IMR-90 (cell line): ENCODE measurements at regions not wholly inside any gene's neighbourhood (a gene's known extent, or its start where the extent isn't known, plus 50 kb on each side); places are given as distances from the start of the nearest gene placed in this dataset.

Source experiments
- ATAC-seq: fragments of 200-7000 bp; cut with Tn5 transposase; 2 replicates; pipeline ENCODE4 v1.9.1; 2020; ENCODE audit warnings: low read depth, mild to moderate bottlenecking, moderate library complexity
- BruUV-seq: library from RNA; stranded (reverse); fragments of 400-500 nt; replicated peaks from 2 replicates; lab custom pipeline; 2021; lab: Mats Ljungman, UMichigan
- CTCF ChIA-PET: fragments of 300-600 bp; formaldehyde crosslinking; extraction: SDS; loops from one replicate; lab custom pipeline; 2021; ENCODE audit warnings: antibody characterized with exemption; lab: Yijun Ruan, JAX
- POLR2A ChIA-PET: fragments of 300-600 bp; sonication (Branson Sonifier 250); formaldehyde crosslinking; loops from one replicate; lab custom pipeline; 2022; ENCODE audit warnings: antibody characterized with exemption; ENCODE audit not compliant: unreplicated experiment; lab: Charles Lee
- DNase-seq: peaks from one replicate; pipeline ENCODE4 v3.0.0; 2013
- H2AFZ ChIP-seq: replicated peaks from 2 replicates; pipeline ENCODE3; 2013; ENCODE audit warnings: low read length, mild to moderate bottlenecking; ENCODE audit not compliant: poor library complexity
- H2AK5ac ChIP-seq: 2 replicates; pipeline ENCODE4 v1.6.1; 2013; ENCODE audit warnings: low read depth, low read length, inconsistent platforms
- H2AK9ac ChIP-seq: replicated peaks from 2 replicates; pipeline ENCODE3; 2013; ENCODE audit warnings: mild to moderate bottlenecking, low read depth, low read length, moderate library complexity; ENCODE audit not compliant: poor library complexity
- H2BK120ac ChIP-seq: 2 replicates; pipeline ENCODE4 v1.6.1; 2013; ENCODE audit warnings: low read depth, low read length, inconsistent platforms
- H2BK15ac ChIP-seq: 3 replicates; pipeline ENCODE4 v1.6.1; 2013; ENCODE audit warnings: low read depth, low read length, inconsistent platforms
- H2BK20ac ChIP-seq: 2 replicates; pipeline ENCODE4 v1.6.1; 2013; ENCODE audit warnings: low read depth, mild to moderate bottlenecking, inconsistent platforms, low read length, moderate library complexity
- H2BK5ac ChIP-seq: 2 replicates; pipeline ENCODE4 v1.6.1; 2013; ENCODE audit warnings: mild to moderate bottlenecking, low read depth, low read length, inconsistent platforms; ENCODE audit not compliant: poor library complexity, severe bottlenecking
- H3K14ac ChIP-seq: replicated peaks from 2 replicates; pipeline ENCODE4 v1.6.1; 2013; ENCODE audit warnings: low read depth, low read length, inconsistent platforms
- H3K18ac ChIP-seq: 2 replicates; pipeline ENCODE4 v1.6.1; 2013; ENCODE audit warnings: low read depth, low read length, control low read depth
- H3K23ac ChIP-seq: 2 replicates; pipeline ENCODE4 v1.6.1; 2013; ENCODE audit warnings: low read depth, low read length, inconsistent platforms
- H3K27ac ChIP-seq: 2 replicates; pipeline ENCODE4 v1.5.1; 2013; ENCODE audit warnings: mild to moderate bottlenecking, control low read depth, low read length; ENCODE audit not compliant: insufficient read depth
- H3K27me3 ChIP-seq: 2 replicates; pipeline ENCODE4 v1.6.1; 2013; ENCODE audit warnings: low read length; ENCODE audit not compliant: control insufficient read depth, insufficient read depth
- H3K36me3 ChIP-seq: 2 replicates; pipeline ENCODE4 v1.6.1; 2013; ENCODE audit warnings: low read length, mixed read lengths; ENCODE audit not compliant: control insufficient read depth, insufficient read depth
- H3K4ac ChIP-seq: 2 replicates; pipeline ENCODE4 v1.6.1; 2013; ENCODE audit warnings: low read depth, low read length, inconsistent platforms
- H3K4me1 ChIP-seq: 2 replicates; pipeline ENCODE4 v1.6.1; 2013; ENCODE audit warnings: low read length, mixed read lengths; ENCODE audit not compliant: control insufficient read depth, insufficient read depth
- H3K4me2 ChIP-seq: 2 replicates; pipeline ENCODE4 v1.6.1; 2013; ENCODE audit warnings: low read depth, mild to moderate bottlenecking, control low read depth, low read length, moderate library complexity
- H3K4me3 ChIP-seq: 2 replicates; pipeline ENCODE4 v1.5.1; 2013; ENCODE audit warnings: low read depth, mild to moderate bottlenecking, control low read depth, low read length, moderate library complexity; ENCODE audit not compliant: insufficient read depth
- H3K56ac ChIP-seq: 2 replicates; pipeline ENCODE4 v1.6.1; 2013; ENCODE audit warnings: low read length, inconsistent platforms; ENCODE audit not compliant: insufficient read depth; ENCODE audit errors: extremely low read depth
- H3K79me1 ChIP-seq, 2 experiments: 2 replicates each; pipeline ENCODE4 v1.6.1; 2013; ENCODE audit warnings: low read length in 2 of 2, inconsistent platforms in 1 of 2, low read depth in 1 of 2
- H3K9ac ChIP-seq: 2 replicates; pipeline ENCODE4 v1.6.1; 2013; ENCODE audit warnings: low read depth, low read length, control low read depth
- H3K9me1 ChIP-seq: 2 replicates; pipeline ENCODE4 v1.6.1; 2013; ENCODE audit warnings: low read length, inconsistent platforms; ENCODE audit not compliant: insufficient read depth
- H3K9me3 ChIP-seq: 2 replicates; pipeline ENCODE4 v1.6.1; 2013; ENCODE audit warnings: low read length; ENCODE audit not compliant: control insufficient read depth, insufficient read depth
- H4K20me1 ChIP-seq: 2 replicates; pipeline ENCODE4 v1.6.1; 2013; ENCODE audit warnings: low read length, inconsistent platforms; ENCODE audit not compliant: insufficient read depth
- H4K5ac ChIP-seq: 2 replicates; pipeline ENCODE4 v1.6.1; 2013; ENCODE audit warnings: mild to moderate bottlenecking, low read depth, low read length, control low read depth
- H4K8ac ChIP-seq, 2 experiments: 2 replicates each; pipeline ENCODE4 v1.6.1; 2013; ENCODE audit warnings: low read depth in 2 of 2, low read length in 2 of 2, control low read depth in 1 of 2, inconsistent platforms in 1 of 2
- H4K91ac ChIP-seq: 2 replicates; pipeline ENCODE4 v1.6.1; 2013; ENCODE audit warnings: low read depth, low read length, inconsistent platforms; ENCODE audit not compliant: insufficient read depth
- BHLHE40 ChIP-seq: fragments of 150-350 bp; IDR thresholded peaks from 2 replicates; pipeline ENCODE4 v1.6.1; 2016; ENCODE audit warnings: mild to moderate bottlenecking, low read depth, low read length
- CEBPB ChIP-seq: IDR thresholded peaks from 2 replicates; pipeline ENCODE4 v1.6.1; 2012; ENCODE audit warnings: low read depth, low read length, improper control_type of control experiment
- CHD1 ChIP-seq: IDR thresholded peaks from 2 replicates; pipeline ENCODE4 v1.6.1; 2012; ENCODE audit warnings: low read depth, low read length, improper control_type of control experiment
- ELK1 ChIP-seq: fragments of 150-350 bp; IDR thresholded peaks from 2 replicates; pipeline ENCODE4 v1.6.1; 2016; ENCODE audit warnings: low read depth, mild to moderate bottlenecking, low read length, moderate library complexity, borderline replicate concordance
- FOS ChIP-seq: fragments of 150-350 bp; IDR thresholded peaks from 2 replicates; pipeline ENCODE4 v1.6.1; 2016; ENCODE audit warnings: low read depth, low read length
- MAFK ChIP-seq: IDR thresholded peaks from 2 replicates; pipeline ENCODE4 v1.6.1; 2012; ENCODE audit warnings: low read depth, low read length, improper control_type of control experiment
- MAZ ChIP-seq: IDR thresholded peaks from 2 replicates; pipeline ENCODE4 v1.6.1; 2012; ENCODE audit warnings: low read depth, mild to moderate bottlenecking, low read length, improper control_type of control experiment, moderate library complexity, borderline replicate concordance
- MXI1 ChIP-seq: IDR thresholded peaks from 2 replicates; pipeline ENCODE4 v1.6.1; 2012; ENCODE audit warnings: low read depth, mild to moderate bottlenecking, low read length, moderate library complexity, borderline replicate concordance
- NFE2L2 ChIP-seq: fragments of 150-350 bp; IDR thresholded peaks from 2 replicates; pipeline ENCODE4 v1.6.1; 2016; ENCODE audit warnings: low read depth, mild to moderate bottlenecking, low read length
- POLR2A ChIP-seq: IDR thresholded peaks from 2 replicates; pipeline ENCODE4 v1.6.1; 2012; ENCODE audit warnings: mild to moderate bottlenecking, low read depth, low read length
- RAD21 ChIP-seq: IDR thresholded peaks from 2 replicates; pipeline ENCODE4 v1.6.1; 2012; ENCODE audit warnings: low read length, improper control_type of control experiment
- RCOR1 ChIP-seq: IDR thresholded peaks from 2 replicates; pipeline ENCODE4 v1.6.1; 2012; ENCODE audit warnings: mild to moderate bottlenecking, low read length, improper control_type of control experiment; ENCODE audit not compliant: insufficient replicate concordance
- RFX5 ChIP-seq: IDR thresholded peaks from 2 replicates; pipeline ENCODE4 v1.8.0; 2012; ENCODE audit warnings: low read depth, mild to moderate bottlenecking, low read length, moderate library complexity
- SMC3 ChIP-seq: fragments of 150-350 bp; IDR thresholded peaks from 2 replicates; pipeline ENCODE4 v1.6.1; 2016; ENCODE audit warnings: low read depth, mild to moderate bottlenecking, antibody characterized with exemption, low read length, moderate library complexity
- USF2 ChIP-seq: fragments of 150-350 bp; IDR thresholded peaks from 2 replicates; pipeline ENCODE4 v1.6.1; 2017; ENCODE audit warnings: mild to moderate bottlenecking, antibody characterized with exemption, low read length, low read depth
- WGBS, 2 experiments: methylation state at CpG; one replicate each; pipeline versions ENCODE4 v1.1.5 to v1.1.7; 2013; ENCODE audit warnings: missing lambda C conversion rate in 2 of 2; ENCODE audit not compliant: insufficient read length in 1 of 2; ENCODE audit errors: extremely low coverage in 2 of 2; 5-methylcytosine and 5-hydroxymethylcytosine counted together
- dilution Hi-C: fragments of 300-500 bp; cut with HindIII; formaldehyde crosslinking; loops from one replicate; pipeline ENCODE4 v1.14.3; 2018; ENCODE audit warnings: low sequenced_read_pairs; ENCODE audit not compliant: unreplicated experiment
- in situ Hi-C: fragments of 300-500 bp; cut with MboI; formaldehyde crosslinking; loops from 3 replicates; pipeline ENCODE4 v1.14.3; 2019; ENCODE audit warnings: low sequenced_read_pairs, inconsistent platforms, mixed read lengths
- intact Hi-C: fragments of 100-400 bp; cut with micrococcal nuclease; formaldehyde crosslinking; loops from 2 replicates; pipeline ENCODE4 v1.10.0; 2022
- TF ChIP-seq, protein P1 (sequence below): conservative IDR thresholded peaks from 2 replicates; pipeline ENCODE4 v1.5.1; 2012; ENCODE audit warnings: mild to moderate bottlenecking, low read depth, low read length, improper control_type of control experiment

DNA sequence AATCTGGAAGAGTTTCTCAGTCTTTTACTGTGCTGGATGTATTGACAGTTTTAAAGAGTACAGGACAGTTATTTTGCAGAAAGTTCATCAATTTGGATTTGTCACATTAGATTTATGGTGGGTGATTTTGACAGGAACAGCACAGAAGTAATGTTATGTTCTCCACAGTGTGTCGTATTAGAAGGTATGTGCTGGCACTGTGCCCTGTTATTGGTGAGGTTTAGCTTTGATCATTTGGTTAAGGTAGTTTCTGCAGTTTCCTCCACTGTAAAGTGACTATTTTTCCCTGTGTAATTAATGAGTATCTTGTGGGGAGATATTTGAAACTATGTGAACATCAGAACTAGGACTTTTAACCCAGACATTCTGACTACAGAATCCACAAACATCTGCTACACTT lies 308.5 kb upstream of the TBX3 start:
- Histone ChIP-seq H3K79me1 (no peaks in the 10 kb centered on the region), H3K56ac (no peak overlapping the region), H2AFZ (no peak overlapping the region), H3K9ac (no peak overlapping the region), H4K5ac (no peak overlapping the region), H4K20me1 (no peaks in the 10 kb centered on the region), H3K14ac (no peak overlapping the region), H2AK5ac (no peak overlapping the region), H2BK15ac (no peak overlapping the region; the same call in 2 of the 3 replicates), H3K4me3 (no peak overlapping the region), H3K4me1 (peaks cover 2% of the 10 kb centered on the region; the same call in 1 of the 2 replicates), H3K9me3 (peaks cover 9% of the 10 kb centered on the region), H3K9me1 (no peaks in the 10 kb centered on the region), H3K27me3 (no peaks in the 10 kb centered on the region), H4K91ac (no peak overlapping the region), H3K23ac (peak overlapping the region; percentile 74; the same call in 1 of the 2 replicates), H3K4me2 (no peak overlapping the region), H2AK9ac (no peak overlapping the region), H2BK5ac (no peak overlapping the region), H3K36me3 (no peaks in the 10 kb centered on the region), H3K27ac (no peak overlapping the region), H2BK120ac (no peak overlapping the region), H2BK20ac (no peak overlapping the region), H3K4ac (no peak overlapping the region), H4K8ac (no peak overlapping the region), H3K18ac (no peak overlapping the region)
- BruUV-seq = no TSS peak
- dilution Hi-C loops = no loop called here
- in situ Hi-C loops = no loop called here
- TF ChIP-seq MXI1 (no peak), RAD21 (no peak), SMC3 (no peak), MAFK (no peak), RFX5 (no peak), NFE2L2 (no peak), CHD1 (no peak), MAZ (no peak), CEBPB (no peak), FOS (no peak), RCOR1 (no peak), USF2 (no peak), POLR2A (no peak), ELK1 (no peak), BHLHE40 (no peak)
- TF ChIP-seq, protein P1, sequence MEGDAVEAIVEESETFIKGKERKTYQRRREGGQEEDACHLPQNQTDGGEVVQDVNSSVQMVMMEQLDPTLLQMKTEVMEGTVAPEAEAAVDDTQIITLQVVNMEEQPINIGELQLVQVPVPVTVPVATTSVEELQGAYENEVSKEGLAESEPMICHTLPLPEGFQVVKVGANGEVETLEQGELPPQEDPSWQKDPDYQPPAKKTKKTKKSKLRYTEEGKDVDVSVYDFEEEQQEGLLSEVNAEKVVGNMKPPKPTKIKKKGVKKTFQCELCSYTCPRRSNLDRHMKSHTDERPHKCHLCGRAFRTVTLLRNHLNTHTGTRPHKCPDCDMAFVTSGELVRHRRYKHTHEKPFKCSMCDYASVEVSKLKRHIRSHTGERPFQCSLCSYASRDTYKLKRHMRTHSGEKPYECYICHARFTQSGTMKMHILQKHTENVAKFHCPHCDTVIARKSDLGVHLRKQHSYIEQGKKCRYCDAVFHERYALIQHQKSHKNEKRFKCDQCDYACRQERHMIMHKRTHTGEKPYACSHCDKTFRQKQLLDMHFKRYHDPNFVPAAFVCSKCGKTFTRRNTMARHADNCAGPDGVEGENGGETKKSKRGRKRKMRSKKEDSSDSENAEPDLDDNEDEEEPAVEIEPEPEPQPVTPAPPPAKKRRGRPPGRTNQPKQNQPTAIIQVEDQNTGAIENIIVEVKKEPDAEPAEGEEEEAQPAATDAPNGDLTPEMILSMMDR = no peak
- intact Hi-C loops = no loop called here
- ChIA-PET CTCF (interaction anchor here (0.7 to 1.0 kb wide), 2 partner anchors 10 to 157 kb away, joined by 3 to 7 read pairs; no protein-coding TSS in a partner anchor), POLR2A (no interaction called here)
- ATAC-seq = peak; percentile 27; the same call in 1 of the 2 replicates
- WGBS, 2 experiments = 20% methylated on average over 1 of the region's 1 CpG; no CpG with 5 or more reads in 1 of the 2 experiments
- DNase-seq = no peak
